ENCODE measurements at regions not wholly inside any gene's neighbourhood (a gene's known extent, or its start where the extent isn't known, plus 50 kb on each side); places are given as distances from the start of the nearest gene placed in this dataset.

DNA sequence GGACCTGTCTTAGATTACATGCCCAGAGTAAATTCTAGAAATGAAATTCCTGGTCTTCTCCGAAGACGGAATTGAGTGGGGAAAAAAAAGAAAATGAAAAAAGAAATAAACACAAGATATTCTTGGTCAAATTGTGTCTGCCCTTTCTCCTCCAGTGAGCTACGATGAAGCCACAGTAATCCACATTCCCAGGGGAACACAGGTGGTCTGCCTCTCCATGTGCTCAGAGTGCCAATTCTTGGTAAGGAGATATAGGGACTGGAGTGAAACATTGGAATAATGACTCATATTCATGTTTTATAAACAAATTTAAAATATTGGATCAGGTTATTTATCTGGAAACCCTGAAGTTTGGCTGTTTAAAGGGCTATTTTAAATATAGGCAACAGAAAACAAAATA, 54.2 kb upstream of the MGST2 start:
- CTCF ChIA-PET: no interaction called here
- POLR2A ChIA-PET: no interaction called here

GRCh38 chr4:139609647-139610046, 53.6 kb upstream of the SETD7 start:
- CTCF ChIA-PET: interaction anchor here (1.6 kb wide), 1 partner anchor 41 kb away, joined by 4 read pairs; no protein-coding TSS in a partner anchor
- POLR2A ChIA-PET: no interaction called here

GRCh38 chr4:139607502-139608060, 51.6 kb upstream of the SETD7 start:
- ChIA-PET POLR2A (interaction anchor here (0.6 kb wide), 1 partner anchor 363 kb away, joined by 6 read pairs; no protein-coding TSS in a partner anchor), CTCF (no interaction called here)

DNA sequence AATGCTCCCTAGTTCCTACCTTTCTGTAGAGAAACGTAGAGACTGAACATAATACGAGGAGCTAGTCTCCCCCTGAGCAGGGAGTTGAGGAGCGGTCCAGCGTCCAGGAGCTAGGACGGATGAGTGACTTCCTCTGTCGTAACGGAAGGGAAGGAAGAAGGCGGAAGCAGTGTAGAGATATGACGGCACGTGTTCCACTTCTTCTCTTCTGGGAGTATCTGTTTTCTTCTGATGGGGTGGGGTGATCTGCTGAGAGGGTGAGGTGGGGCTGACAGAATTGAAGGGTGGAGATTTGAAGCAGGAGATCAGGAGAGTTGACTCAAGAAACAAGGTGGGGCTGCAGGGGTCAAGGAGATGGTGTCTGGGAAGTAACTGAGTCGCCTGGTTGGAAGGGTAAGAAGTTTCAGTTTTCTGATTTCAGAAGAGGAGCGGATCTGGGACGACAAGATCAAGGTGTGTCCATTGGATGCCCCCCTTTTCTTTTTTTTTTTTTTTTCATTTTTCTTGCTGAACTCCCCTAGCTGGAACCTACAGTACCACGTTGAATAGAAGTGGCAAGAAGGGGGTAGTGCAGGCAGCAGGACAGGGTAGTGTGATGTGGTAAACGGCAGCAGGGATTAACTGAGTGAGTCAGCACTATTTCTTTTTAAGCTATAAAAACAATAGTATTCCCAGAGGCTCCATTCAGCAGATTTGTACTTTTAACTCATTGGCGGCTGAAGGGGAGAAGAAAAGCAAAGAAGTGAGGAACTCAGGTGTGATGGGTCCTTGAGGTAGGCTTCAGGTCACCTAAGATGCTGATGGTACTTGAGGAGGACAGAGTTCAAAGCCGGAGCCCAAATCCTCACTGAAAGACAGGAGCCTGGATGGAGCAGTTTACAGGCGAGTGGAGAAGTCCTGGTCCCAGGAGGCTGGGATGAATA, 50.8 kb upstream of the SETD7 start:
- ChIA-PET POLR2A (interaction anchor here (0.6 kb wide), 1 partner anchor 363 kb away, joined by 6 read pairs; no protein-coding TSS in a partner anchor), CTCF (interaction anchor here (0.7 kb wide), 1 partner anchor 9 kb away, joined by 4 read pairs; no protein-coding TSS in a partner anchor)

DNA sequence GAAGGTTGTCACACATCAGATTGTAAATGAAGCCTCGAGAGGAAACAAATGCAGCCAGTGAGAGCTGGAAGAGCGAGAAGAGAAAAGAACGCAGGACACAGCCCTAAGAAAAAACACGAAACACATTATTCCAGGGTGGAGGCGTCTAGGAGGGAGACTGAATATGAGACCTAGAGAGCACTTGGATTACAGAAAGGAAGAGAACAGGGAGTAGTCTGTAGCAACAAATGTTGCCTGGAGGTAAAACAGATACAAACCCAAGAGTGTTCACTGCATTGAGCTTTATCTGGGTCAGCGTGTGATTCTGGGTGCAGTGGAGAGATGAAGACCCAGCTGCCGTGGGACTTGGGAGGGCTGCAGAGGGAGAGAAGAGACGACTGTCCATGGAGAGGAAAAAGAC, 50.1 kb upstream of the SETD7 start:
- POLR2A ChIA-PET: no interaction called here
- CTCF ChIA-PET: no interaction called here
